HG03469 (cell line): ENCODE measurements at regions not wholly inside any gene's neighbourhood (a gene's known extent, or its start where the extent isn't known, plus 50 kb on each side); places are given as distances from the start of the nearest gene placed in this dataset.
"Not testable (repeated sequence)": the region's sequence is repeated elsewhere in the genome, so short reads cannot be mapped to it uniquely, and the experiment has no call there.

Experiments
- ATAC-seq: cut with Tn5 transposase; IDR thresholded peaks from one replicate; pipeline ENCODE4 v1.9.1; 2021; ENCODE audit warnings: mild to moderate bottlenecking, moderate library complexity, moderate number of reproducible peaks; ENCODE audit not compliant: unreplicated experiment

DNA sequence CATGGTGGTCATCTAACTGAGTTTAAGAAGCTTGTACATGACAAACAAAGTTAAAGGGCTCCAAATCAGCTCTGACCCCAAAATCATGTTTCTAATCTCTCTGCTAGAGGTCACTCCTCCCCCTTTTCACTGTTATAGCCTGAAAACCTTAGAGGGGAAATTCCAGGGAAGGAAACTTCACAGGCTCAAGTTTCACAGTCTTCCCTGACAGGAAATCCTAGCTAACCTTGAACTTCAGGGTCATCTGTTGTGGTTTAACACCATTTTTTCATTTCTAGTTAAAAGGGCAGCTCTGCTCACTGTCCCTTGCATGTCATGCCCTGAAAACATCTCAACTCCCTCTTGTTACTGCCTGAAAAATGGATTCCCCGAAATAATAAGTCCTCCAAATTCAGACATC is 104.4 kb upstream of the BMP2 start:
- no peak for ATAC-seq

DNA sequence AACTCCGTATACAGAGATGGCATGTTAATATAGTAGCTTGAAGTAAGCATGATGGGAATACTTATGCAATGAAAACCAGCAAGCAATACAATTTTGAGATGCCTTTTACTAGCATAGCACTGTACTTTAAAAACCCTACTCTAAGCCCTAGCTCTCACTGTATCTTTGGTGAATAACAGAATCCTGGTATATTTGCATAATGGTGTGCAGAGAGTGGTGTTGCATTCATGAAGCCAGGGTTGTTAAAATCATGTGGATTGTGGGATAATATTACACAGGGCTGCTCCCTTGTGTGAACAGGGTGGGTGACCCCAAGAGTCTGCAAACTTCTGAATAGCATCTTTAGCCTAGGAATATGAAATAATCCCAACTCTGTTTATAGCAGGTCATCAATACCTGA is 105.2 kb upstream of the BMP2 start:
- ATAC-seq = no peak

GRCh38 chr20:6660441-6660840 is 107.0 kb upstream of the BMP2 start:
- ATAC-seq = no peak

GRCh38 chr20:6658909-6659308 is 108.6 kb upstream of the BMP2 start:
- ATAC-seq = not testable (repeated sequence)

GRCh38 chr20:6657904-6658303 is 109.6 kb upstream of the BMP2 start:
- no peak for ATAC-seq

GRCh38 chr20:6657111-6657510 is 110.4 kb upstream of the BMP2 start:
- ATAC-seq = no peak

- no peak for ATAC-seq
Measured at GRCh38 chr20:6654513-6655252, 112.8 kb upstream of the BMP2 start.

- ATAC-seq = no peak
Measured at GRCh38 chr20:6651561-6651960, 115.9 kb upstream of the BMP2 start.

DNA sequence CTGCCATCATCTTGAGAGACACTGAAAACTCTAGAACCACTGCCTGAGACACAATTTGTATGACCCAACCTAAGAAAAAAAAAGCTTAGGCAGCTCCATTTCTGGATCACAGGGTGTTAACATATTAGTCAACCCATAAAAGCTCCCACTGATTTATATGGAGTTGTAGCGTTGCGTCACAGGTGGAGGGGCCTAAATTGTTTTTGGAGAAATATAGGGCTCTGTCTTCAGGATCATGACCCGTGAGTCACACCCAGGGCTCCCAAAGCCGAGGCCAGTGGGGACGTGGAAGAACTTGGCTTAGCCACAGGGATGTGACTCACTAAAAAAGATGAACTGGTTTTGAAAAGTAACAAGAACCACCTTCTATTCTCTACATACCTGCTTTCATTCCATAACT is 116.5 kb upstream of the BMP2 start:
- no peak for ATAC-seq

DNA sequence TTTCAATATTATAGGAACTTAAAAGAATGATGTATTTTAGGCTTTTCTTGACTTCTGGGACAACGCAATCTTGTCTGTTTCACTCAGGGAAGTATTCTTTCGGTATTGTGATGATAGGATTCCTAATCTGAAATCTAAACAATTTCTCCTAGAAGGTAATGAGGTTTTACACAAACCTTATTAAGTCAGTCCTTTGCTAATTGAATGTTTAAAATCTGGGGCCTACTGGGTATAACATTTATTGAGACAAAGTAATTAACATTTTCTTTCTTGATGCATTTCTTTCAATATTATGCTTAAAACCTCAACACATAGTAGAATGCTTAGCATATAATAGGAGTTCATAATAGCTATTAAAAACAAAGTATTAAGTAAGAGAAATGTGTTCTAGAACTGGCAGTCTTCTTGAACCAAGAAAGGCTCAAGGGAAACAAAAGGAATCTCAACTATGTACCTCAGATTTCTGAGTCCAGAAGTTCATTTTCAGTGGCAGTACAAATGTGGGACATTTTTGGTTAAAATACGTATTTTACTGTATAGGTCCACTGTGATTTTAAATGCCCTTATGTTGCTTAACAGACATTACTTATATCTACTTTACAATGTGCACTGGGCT is 121.4 kb upstream of the BMP2 start:
- no peak for ATAC-seq

- no peak for ATAC-seq
Measured at GRCh38 chr20:6644813-6645628, 122.5 kb upstream of the BMP2 start.

DNA sequence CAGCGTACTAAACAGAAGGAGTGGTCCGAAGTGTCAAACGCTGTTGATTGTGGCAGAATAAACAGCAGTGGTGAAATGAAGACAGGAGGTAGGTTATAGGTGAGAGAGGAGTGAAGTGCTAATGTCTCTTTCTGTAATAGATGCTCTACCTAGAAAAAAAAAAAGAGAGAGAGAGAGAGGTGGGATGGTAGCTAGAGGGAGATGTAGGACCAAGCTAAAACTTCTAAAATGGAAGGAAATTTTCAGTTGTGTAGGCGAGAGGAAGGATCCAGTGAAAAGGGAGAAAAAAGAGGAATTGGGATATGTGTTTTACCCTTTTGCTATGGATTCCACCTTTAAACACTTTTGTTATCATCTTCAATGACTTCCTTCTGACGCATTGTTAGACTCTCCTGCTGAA is 126.5 kb upstream of the BMP2 start:
- no peak for ATAC-seq

GRCh38 chr20:6637160-6637579 is 130.3 kb upstream of the BMP2 start:
- ATAC-seq = no peak

DNA sequence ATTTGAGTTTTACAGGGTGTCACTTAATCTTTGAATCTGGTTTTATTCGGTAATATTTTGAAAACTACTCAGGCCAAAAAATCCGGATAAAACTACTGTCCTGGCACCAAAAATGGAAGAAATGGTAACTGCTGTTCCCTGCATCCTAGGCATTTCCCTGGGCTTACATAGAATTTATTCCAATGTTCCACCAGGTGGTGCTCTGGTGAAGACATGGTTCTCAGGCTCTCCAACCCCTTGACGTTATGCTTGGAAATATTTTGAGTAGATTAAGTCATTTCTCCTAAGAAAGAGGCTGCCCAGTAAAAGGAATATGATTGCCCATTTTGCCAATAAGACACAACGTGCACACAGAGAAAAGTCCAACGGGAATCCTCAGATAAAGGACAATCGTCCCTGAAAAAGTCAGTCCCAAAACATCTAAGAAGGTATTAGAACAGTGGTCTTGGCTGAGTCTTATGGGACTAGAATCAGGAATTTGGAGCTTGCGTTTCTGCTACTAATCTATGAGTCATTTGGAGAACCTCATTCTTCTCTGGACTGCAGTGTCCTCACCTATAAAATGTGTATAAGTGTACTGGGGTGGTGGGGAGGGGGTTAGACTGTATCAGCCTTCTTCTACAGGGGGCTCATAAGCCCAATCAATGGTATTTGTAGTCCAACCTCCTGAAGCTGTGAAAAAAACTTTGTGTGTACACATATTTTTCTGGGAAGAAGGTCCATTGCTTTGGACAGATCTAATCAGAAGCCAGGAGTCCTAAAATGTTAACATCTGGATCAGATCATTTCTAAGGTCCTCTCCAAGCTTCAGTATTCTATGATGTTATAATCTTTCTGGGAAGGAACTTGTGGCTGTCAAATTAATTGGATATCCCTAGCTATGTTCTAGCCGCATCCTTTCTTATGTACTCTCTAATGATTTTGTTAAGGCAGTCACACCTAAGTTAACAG is 131.0 kb upstream of the BMP2 start:
- no peak for ATAC-seq

DNA sequence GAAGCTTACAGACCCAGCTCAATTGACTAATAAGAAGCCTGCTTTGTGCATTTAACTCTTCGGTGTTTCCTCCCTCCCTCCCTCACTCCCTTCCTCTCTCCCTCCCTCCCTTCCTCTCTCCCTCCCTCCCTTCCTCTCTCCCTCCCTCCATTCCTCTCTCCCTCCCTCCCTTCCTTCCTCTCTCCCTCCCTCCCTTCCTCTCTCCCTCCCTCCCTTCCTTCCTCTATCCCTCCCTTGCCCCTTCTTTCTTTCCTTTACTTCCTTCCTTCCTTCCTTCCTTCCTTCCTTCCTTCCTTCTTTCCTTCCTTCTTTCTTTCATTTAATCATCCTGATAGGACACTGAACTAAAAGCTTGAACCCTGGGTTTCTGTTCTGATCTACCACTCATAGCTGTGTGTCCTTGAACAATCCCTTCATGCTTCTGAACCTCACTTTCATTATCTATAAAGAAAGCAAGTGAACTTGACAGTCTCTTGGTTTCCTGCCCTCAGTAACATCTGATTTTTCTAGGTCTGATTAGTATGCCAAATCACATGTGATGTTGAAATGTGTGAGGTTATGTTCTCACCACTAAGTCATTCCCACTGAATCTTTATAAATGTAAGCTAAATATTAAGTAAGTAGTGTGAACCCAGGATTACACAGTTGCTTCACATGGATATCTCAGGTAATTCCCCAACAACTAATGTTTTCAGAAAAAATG is 132.3 kb upstream of the BMP2 start:
- no peak for ATAC-seq

DNA sequence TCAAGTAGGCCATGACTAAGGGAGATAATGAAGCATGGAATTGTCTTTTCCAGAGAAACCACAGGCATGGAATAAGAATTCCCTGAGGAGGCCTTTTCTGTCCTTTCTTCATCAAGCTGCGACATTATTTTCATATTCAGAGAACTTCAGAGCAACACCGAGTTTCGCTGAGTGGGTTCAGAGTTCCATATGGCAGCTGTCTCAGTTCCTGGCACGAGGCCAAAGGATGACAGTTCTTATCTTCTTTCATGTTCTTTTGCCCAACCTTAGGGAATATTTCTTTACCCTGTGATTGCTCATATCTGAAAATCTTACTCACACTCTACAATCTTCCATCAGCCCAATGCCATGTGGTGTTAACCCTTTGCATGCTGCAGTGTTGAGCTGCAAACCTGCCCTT is 135.3 kb upstream of the BMP2 start:
- ATAC-seq = no peak

DNA sequence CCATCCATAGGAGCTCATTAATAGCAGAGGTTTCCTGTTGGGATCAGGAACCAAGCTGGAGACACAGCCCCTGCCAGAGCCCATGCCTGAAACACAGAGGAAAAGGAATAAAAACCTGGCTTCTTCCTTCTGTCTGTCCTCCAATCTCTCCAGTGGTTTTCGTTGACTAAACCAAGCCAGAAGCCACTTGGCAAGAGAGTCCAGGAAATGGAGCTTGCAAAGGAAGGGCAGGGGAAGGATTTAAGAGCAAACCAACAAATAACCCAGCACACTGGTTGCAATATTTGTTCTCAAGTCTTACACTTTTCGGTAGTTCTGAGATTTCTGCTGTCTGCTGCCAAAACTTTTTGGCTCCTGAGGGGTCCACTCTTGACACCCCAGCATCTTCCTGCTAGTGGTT is 137.0 kb upstream of the BMP2 start:
- ATAC-seq = no peak

GRCh38 chr20:6629564-6629963 is 137.9 kb upstream of the BMP2 start:
- no peak for ATAC-seq

DNA sequence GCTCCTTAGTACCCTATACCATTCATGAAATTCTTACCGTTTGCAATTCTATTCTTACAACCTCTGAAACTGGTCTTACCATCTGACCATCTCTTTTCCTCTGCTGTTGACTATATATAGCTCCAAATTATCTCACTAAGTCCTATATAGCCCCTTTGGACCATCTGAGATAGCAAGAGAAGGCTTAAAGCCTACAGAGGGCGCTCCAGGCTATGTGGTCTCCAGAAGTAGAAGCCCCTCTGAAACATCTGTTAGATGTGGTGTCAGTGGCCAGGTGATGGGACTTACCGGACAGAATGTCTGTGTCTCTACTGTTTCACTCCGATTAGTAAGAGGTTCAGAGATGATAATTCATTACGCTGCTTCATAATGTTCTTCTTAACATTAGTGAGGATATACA is 140.7 kb upstream of the BMP2 start:
- ATAC-seq = no peak

- ATAC-seq = peak; percentile 97
Measured at GRCh38 chr20:6623989-6624388, 143.5 kb upstream of the BMP2 start.
